AG04449 (cell line): ENCODE measurements at regions not wholly inside any gene's neighbourhood (a gene's known extent, or its start where the extent isn't known, plus 50 kb on each side); places are given as distances from the start of the nearest gene placed in this dataset.

ENCODE experiments used
- CTCF ChIA-PET: fragments of 350-600 bp; formaldehyde crosslinking; extraction: SDS; loops from one replicate; lab custom pipeline; 2021; ENCODE audit warnings: antibody characterized with exemption; lab: Yijun Ruan, JAX
- POLR2A ChIA-PET: fragments of 400-600, 350-600 bp; formaldehyde crosslinking; extraction: SDS; loops from one replicate; lab custom pipeline; 2020; ENCODE audit warnings: antibody characterized with exemption, inconsistent platforms; lab: Yijun Ruan, JAX
- DNase-seq: peaks from one replicate; pipeline ENCODE4 v3.0.0-alpha.2; 2010; ENCODE audit warnings: low read depth, low spot score
- H3K4me3 ChIP-seq: 2 replicates; pipeline ENCODE4 v1.5.1; 2011; ENCODE audit warnings: low read depth, mild to moderate bottlenecking, control low read depth, low read length
- CTCF ChIP-seq: IDR thresholded peaks from one replicate; pipeline ENCODE4 v1.5.1; 2011; ENCODE audit warnings: mild to moderate bottlenecking, moderate library complexity, low read length, control low read depth, inconsistent platforms; ENCODE audit not compliant: insufficient read depth; ENCODE audit errors: missing control alignments

GRCh38 chr4:97330917-97331316, 812.4 kb downstream of the STPG2 start:
- no peak for TF ChIP-seq CTCF
- ChIA-PET POLR2A (no interaction called here), CTCF (no interaction called here)
- H3K4me3 ChIP-seq: no peak overlapping the region
- no peak for DNase-seq

DNA sequence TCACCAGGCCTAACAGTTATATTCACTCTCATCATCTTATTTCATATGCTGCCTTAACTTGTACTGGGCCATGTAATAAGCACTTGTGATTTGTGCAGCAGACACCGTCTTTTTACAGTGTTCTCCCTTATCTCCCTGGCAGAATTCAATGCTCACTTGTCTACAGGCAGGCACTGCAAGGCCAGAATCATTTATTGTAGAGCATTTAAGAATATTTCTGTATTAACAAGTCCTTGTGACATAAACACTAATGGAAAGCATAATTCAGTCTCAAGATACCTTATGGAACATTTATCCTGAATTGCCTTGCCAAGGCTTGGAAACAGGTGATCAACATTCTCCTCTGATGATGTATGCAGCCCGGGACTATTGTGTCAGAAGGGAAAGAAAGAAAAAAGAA, 808.9 kb downstream of the STPG2 start:
- CTCF ChIA-PET: no interaction called here
- TF ChIP-seq CTCF: no peak
- POLR2A ChIA-PET: no interaction called here
- no peak for DNase-seq
- H3K4me3 ChIP-seq: no peak overlapping the region

DNA sequence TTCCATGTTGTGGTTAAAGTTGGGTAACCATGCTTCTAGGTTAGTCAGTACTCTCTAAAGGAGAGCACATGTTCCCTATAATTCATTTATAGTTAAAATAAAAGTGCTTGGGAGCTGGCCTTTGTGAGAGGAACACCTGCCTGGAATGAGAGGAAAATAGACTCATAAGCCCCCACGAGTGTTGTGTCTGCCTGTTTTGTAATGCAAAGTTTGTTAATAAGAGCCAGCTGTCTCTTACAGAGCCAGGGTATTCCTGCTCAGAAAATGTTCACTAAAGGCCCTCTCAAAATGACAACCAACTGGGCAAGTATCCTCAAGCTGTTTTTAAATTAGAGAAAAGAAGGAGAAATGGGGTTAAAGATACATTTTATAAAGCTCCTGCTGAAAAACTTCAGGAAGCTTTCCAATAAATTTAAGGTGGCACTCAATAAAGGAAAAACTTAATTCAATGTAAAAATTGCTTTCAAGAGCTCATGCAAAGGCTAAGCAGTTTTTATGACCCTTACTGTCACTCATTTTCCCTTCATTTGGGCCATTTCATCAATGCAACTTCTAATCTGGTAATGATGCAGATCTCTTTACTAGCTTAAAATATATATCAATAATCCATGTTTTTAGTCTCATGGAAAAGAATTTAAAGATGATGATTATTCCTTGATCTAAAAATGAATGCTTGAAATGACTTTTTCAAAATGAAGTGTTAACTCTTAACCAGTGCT, 793.6 kb downstream of the STPG2 start:
- TF ChIP-seq CTCF: no peak
- H3K4me3 ChIP-seq: no peak overlapping the region
- ChIA-PET POLR2A (no interaction called here), CTCF (no interaction called here)
- DNase-seq: no peak

DNA sequence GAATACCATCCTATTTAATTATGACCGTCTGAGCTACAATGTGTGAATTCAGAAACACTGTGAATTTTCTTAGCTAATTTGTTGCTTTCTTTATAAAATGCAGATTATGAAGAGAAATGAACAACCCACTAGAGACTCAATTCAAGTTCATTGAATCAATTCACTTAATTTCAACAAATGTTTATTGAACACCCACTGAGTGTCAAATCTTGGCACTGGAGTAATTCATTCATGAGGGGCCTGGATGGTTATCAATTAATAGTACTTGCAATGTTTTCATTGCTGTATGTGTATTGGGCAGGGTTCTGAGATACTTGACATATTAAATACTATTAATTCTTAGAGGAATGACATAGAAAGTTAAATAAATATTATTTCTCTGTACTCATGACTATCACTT, 789.4 kb downstream of the STPG2 start:
- ChIA-PET CTCF (no interaction called here), POLR2A (no interaction called here)
- no peak for TF ChIP-seq CTCF
- H3K4me3 ChIP-seq: no peak overlapping the region
- DNase-seq: no peak

DNA sequence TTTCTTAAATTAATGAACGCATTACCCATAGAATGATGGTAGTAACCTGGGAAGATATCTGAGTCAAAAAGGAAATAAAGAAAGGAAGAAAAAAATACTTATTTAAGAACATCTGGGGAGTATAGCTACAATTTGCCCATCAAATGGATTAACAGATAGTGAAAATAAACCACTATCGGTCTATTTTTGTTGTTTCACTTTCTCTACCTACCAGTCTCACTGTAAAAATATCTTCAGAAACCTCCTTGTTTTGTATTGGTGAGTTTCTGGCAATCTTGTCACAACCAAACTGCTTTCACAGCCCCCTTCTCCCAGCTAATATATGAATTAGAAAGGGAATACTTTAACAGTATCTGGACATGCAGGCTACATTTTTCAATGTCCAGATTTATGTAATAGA, 783.5 kb downstream of the STPG2 start:
- TF ChIP-seq CTCF: no peak

GRCh38 chr4:97360733-97361132, 782.5 kb downstream of the STPG2 start:
- POLR2A ChIA-PET: no interaction called here
- no peak overlapping the region for H3K4me3 ChIP-seq
- DNase-seq: no peak
- CTCF ChIA-PET: no interaction called here
- no peak for TF ChIP-seq CTCF

More for the DNA sequence above, 783.5 kb downstream of the STPG2 start:
- CTCF ChIA-PET: no interaction called here
- H3K4me3 ChIP-seq: no peak overlapping the region
- POLR2A ChIA-PET: no interaction called here
- DNase-seq: no peak
